SK-N-DZ (cell line): ENCODE measurements at regions not wholly inside any gene's neighbourhood (a gene's known extent, or its start where the extent isn't known, plus 50 kb on each side); places are given as distances from the start of the nearest gene placed in this dataset.

Experiments used
- DNase-seq: peaks from one replicate; pipeline ENCODE4 v3.0.0-alpha.2; 2015; ENCODE audit warnings: low spot score

DNA sequence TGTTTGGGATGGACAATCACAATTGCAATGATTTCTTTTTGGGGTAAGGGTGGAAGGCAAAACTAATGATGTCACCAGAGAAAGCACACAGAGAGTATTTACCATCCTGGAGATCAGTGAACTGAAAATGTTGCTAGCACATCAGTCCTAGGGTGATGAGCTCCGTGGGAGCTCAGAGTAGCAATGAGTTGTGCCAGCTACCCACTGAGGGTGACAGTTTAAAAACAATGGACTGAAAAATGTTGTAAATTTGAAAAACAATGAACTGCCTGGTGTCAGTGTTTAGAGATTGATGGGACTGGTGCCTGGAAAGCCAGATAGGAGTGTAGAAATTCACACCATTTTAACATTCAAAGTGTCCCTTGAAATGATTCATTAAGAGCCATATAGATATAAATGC is 198.5 kb downstream of the ATP23 start:
- DNase-seq = no peak

DNA sequence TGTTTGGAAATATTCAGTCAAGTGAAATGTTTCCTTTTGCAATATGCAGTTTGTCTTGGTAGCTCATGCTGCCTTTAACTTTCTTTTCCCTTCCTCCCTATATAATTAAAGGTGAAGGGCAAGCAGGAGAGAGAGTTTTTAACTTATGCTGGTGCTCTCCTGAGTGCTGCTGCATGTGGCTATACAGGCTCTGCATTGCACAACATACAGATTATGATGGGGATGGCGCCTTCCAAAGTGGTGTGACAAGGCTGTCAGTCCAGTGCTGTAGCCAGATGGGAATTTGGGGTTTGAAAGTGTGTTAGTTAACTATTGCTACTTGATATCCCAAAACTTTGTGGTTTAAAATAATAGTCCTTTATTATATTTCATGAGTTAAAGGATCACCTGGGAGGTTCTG is 199.0 kb downstream of the ATP23 start:
- DNase-seq = no peak

DNA sequence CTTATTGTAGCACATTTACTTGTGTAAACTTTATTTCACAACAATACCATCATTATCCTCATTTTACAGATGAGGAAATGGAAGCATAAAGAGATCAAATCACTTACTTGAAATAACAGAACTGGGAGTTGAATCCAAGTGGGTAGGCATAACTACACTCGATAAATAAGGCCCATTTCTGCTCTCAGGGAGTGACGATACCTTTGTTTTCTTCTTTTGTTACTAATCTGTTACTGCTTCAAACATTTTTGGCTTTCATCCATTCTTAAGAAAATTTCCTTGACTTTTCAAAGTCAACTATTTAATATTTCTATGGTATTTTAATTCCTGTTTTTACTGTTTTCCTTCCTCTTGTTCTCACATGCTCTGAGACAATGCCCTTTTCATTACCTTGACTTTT is 201.6 kb downstream of the ATP23 start:
- no peak for DNase-seq

DNA sequence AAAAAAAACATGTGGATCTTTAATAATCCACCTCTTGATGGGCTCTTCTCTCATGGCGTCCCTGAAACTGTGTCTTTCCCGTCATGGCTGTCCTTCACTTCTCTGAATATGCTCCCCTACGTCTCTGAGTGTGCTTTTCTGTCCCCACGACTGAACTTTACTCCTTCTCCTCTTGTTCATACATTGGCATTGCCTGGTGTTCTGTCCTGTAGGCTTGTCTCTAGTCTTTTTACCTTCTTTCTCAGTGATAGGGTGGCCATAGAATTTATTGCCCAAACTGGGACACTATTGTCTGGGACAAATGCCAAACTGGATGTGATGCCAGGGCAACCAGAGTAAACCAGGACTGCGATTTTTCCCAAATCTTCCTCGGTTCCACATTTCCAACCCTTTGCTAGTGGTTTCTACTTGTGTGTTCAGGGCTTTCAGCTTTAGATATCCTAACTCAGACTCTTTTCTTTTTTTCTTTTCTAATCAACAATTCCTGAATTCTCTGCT is 202.2 kb downstream of the ATP23 start:
- no peak for DNase-seq

DNA sequence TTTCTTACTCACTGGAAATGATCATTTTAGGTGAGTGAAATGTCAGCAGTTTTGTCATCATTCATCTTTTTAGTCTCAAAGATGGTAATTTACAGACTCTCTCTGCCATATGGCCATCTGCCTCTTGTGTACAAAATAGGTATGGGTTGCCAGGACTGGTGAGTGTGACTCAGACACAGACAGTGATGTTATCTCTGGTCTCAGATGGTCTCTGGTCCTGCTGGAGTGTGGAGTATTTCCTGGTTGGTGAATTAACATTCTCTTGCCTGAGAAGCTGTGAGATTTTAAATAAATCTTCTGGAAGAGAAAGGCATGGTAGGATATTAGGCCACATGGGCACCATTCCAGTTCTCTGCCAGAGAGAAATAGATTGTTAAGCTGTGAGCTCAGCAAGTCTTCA is 207.0 kb downstream of the ATP23 start:
- peak; percentile 69 for DNase-seq

DNA sequence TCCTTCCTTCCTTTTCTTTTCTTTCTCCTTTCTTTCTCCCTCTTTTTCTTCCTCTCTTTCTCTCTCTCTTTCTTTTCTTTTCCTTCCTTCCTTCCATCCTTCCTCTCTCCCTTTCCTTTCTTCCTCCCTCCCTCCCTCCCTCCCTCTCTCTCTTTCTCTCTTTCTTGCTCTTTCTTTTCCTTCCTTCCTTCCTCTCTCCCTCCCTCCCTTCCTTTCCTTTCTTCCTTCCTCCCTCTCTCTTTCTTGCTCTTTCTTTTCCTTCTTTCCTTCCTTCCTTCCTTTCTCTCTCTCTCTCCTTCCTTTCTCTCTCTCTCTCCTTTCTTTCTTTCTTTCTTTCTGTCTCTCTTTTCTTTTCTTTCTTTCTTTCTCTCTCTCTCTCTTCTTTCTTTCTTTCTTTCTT is 207.6 kb downstream of the ATP23 start:
- DNase-seq = no peak

DNA sequence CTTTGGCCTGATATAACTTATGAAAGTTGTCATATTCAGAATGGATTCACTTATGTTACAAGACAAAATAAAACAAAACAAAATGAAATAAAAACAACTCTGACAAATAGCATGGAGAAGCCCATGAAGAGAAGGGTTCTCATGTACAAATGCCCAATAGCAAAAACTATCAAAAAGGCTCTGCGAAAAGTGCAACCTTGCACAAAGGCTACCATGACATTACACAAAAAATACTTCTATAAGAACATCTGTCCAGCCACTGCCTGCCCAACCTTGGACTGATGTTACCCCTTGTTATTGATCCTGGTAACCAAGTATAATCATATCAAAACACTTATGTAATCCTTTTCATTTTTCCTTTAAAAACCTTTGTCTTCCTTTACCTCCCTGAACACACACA is 213.0 kb downstream of the ATP23 start:
- no peak for DNase-seq

DNA sequence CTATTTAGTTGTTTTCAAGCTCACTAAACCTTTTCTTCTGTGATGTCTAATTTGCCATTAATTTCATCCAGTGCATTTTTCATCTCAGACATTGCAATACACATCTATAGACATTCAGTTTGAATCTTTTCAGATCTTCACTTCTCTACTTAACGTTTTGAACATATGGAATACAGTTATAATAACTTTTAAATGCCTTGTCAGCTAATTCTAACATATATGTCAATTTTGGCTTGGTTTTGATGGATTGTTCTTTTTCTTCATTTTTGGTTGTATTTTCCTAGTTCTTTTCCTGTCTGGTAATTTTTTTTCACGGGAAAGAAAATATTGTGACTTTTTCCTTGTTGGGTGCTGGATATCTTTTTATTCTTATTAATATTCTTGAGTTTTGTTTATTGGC is 215.3 kb downstream of the ATP23 start:
- DNase-seq = no peak

DNA sequence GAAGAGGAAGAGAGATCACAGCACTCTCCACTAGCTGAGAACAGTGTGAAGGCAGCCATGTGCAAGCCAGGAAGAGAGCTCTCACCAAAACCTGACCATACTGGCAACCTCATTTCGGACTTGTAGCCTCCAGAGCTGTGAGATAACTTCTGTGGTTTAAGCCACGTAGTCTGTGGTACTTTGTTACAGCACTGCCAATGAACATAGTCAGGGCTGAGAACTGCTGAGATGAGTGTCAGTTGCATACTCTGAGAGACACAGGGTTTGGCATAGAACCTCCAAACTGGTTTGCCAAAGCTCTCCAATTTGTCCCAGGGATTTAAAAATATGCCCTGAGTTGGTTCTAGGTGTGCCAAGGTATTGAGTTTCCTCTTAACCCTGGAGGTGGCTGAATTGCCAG is 218.6 kb downstream of the ATP23 start:
- no peak for DNase-seq

DNA sequence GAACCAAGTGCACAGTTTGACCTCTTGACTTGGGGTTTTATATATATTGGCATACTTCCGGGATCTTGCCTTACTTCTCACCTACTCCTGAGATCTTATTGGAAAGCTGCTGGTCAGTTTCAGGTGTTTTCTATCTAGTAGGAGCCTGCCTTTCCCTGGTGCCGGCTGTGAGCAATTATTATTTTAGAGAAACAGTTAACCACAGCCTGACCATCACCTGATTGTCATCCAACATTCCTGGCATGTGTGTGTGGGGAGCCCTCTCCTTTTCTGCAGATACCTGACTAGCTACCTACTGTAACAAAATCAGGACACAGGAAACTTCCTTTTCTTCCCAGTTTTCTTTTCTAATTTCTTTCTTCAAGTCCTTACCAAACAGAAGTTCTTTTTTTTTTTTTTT is 220.4 kb downstream of the ATP23 start:
- no peak for DNase-seq

DNA sequence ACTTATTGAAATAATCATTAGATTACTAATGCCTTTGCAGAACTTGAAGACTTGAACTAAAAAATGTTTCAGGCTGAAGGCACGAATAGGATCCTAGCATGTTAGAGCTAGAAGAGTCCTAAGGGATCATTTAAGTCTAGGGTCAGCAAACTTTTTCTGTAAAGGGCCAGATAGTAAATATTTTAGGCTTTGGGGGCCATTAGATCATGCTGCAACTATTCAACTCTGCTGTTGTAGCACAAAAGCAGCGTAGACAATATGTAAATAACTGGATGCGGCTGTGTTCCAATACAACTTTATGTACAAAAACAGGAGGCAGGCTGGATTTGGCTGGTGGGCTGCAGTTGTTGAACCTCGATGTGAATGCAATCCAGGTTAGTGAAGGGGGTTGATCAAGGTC is 221.7 kb downstream of the ATP23 start:
- no peak for DNase-seq

DNA sequence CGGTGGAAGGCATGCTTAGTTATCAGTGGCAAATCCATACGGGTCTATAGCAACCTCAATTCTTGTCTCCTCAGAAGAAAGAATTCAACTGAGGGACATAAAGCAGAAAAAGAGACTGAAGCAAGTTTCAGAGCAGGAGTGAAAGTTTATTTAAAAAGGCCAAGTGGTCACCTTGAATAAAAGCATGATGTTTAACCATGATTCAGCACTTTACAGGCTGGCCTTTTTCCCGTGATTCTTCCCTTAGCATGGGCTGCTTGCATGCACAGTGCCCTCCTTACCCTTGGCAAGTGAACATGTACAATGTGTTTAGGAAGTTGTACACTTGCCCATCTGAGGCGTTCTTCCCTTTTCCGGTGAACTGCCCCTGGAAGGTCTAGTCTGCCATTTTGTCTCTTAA is 225.3 kb downstream of the ATP23 start:
- DNase-seq = no peak

DNA sequence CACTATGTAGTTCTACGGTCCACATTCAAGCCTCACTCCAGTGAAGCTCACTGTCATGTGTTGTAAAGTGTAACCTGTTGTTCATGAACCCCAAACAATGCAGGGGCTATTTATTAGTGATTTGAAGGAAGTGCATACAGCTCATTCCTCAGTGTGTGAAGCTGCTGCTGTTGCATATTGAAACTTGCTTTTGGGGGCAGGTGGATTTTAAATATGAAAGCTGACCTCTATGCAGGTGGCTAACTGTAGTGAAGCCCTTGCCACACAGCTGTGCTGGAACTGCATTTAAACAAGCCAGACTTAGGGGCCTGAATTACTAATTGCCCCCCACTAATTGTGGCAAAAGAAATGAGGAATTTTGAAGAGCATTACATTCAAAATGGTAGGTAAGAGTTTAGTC is 226.3 kb downstream of the ATP23 start:
- no peak for DNase-seq

DNA sequence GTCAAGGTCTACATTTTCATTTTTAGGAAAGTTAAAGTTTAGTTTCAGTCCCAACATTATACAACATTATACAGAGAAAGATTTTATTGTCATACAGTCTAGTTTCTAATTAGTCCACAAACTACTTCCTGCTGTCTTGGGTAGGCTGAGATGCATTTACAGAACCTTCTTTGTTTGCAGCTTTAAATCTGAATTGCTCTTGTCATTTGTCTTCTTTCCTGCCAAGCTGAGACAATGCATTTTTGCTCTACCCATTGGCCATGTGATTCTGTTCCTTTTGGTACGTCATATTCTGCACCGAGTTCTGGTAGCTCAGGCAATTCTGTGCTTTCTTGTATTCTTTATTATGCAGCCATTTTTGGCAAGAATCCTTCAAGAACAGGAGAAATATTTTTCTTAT is 228.5 kb downstream of the ATP23 start:
- DNase-seq = no peak

DNA sequence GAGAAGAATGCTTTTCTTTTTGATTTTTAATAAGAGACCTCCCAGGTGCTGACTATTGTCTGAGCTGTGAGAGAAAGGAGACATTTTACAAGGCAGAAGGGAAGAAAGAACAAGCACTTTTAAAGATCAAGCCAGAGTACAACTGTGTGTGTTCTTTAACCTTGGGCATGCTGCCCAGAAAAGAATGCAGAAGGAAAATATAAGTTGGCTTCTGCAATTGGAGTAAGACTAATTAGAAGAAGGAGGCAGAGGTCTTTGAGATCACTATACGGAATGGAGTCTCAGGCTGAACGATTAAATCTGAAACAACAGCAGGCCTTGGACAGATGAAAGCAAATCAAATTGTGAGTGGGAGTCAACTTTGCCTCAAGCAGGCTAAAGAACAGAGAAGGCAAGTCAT is 230.5 kb downstream of the ATP23 start:
- DNase-seq = no peak

DNA sequence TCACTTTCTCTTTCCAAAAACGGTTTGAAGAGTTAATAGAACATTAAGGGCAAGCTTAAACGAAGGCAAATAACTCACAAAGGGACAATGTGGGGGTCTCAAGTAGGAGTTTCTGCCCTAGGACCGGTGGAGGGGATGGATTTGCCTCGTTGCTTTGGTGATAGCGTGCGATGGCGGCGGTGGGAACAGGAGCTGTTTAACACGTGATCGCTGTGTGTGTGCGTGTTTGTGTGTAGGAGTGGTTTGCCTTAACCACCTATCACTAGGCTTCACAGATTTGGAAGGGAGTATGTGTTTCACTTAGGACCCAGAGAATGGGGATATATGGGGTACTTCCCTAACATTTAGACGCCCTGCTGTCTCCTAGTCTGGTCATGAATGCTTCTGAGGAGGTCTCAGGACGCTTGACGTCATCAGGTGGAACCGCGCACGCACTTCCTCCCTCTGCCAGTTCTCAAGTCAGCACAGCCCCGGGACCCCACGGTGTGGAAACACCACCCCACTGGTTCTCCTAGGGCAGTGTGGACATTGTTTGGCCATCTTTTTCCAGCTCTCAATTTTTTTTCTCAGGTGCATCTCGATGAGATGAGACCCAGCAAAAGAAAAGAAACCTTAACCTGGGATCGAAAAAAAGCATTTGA is 231.2 kb downstream of the ATP23 start:
- DNase-seq = no peak

DNA sequence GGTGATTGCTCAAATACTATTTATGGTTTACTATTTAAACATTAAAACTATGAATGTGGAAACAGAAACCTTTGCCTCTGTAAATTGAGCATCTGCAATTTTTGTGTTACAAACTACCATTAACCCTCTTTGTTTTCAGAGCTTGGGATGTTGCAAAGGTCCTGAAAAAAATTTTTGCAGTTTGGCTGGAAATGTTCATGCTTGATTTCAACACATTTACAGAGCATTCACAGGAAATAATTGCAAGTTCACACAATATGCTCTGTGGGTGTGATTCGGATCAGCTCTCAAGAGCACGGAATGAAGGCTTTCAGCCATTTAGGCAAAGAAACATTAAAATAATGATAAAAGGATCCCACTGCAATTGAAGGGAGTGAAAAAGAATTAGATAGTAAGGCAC is 232.9 kb downstream of the ATP23 start:
- DNase-seq = no peak

DNA sequence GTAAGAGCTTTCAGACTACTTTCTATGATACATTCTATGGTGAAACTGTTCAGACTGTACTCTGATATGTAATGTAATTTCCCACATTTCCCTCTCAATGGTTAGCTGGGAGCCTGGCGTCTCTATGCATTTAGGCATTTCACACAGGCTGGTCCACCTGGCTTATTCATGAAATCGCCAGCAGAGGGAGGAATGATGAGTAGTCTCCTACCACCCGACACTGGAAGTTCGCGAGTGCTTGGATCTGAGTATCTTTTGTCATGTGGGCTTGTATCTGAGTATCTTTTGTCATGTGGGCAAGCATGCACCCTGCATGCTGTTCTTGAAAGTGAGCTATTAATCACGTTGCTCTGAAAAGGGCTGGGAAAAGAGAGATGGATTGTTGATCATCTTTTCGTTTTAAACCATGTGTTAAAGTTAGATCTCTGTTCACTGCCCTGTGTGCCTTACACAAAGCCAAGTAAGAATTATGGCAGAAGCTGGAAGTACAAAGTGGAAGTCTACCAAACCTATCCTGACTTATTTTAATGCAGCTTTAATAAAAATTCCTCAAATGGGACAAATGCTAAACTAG is 235.0 kb downstream of the ATP23 start:
- peak; percentile 34 for DNase-seq

DNA sequence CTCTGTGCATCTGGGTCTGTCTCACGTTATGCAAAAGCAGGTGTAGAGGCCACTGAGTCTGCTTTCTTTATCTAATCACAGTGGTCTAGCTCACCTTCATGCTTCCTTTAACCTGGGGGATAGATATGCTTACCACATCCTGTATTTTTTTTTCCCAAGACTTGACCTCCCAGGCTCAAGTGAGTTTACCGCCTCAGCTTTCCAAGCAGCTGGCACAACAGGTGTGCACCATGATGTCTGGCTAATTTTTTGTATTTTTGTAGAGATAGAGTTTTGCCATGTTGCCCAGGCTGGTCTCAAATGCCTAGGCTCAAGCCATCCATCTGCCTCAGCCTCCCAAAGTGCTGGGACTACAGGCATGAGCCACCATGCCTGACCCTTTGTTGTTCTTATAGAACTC is 236.0 kb downstream of the ATP23 start:
- no peak for DNase-seq

DNA sequence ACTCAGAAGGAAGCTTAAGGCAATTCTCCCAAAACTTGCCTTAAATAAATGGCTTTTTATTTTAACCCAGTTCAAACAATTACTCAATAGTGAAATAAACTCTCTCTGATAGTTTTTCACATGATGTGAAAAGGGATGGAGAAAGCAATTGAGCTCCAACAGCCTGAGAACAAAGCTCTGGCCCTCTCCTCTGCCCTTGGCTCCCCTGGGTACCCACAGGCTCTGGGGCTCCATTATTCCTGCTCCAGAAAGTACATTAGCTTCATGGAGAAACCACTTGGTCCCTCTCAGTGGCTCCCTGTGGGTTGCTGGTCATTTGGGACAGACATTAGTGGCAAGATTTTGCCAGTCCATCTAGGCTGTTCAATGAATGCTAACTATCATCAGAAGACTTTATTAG is 242.8 kb downstream of the ATP23 start:
- no peak for DNase-seq

DNA sequence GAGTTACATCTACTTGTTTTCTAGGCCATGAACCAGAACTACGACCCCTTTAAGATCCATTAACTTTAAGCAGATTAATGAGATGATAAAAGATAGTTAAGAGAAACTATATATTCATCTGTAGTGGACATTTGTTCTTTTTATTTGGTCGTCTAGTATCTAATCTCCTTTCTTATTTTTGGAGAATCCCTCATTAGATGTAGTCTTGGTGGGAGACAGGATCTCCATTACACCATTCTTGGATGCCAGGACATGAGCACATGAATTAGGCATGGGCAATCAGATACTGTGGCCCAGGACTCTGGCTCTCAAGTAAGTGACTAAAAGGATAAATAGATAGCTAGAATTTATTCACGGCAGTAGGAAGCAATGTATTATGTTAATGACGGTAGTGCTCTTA is 245.0 kb downstream of the ATP23 start:
- no peak for DNase-seq

DNA sequence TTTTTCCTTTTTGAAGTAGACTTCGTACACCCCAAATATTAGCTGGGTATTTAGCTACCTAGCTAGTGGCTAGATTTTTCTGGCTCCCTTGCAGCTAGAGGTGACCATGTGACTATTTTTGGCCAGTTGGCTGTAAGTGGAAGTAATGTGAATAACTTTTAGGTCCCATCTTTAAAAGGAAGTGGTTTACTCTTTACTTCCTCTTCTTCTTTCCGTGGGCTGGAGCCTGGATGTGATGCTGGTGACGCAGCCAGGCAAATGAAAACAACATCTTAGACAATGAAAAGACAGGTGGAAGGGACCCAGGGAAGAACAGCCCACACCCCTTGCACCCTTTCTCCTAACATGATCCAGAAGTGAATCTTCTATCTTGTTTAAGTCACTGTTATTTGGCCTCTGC is 245.5 kb downstream of the ATP23 start:
- DNase-seq = no peak

DNA sequence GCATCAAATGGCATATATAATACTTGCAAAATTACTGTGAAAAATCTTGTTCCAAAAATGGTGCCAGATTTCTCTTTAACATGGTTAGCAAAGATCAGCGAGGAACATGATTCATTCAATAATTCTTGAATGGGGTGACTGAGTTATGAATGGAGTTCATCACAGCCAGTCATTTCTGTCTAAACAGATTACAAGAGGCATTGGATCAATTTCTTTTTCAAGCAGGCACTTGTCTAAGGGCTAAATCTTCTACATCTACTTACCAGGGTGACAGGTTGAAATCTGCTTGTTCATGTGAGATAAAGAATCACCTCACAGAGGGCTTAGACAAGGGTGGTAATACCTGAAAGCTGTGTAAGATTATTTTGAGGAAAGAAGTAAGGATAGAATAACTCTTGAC is 247.7 kb downstream of the ATP23 start:
- no peak for DNase-seq

DNA sequence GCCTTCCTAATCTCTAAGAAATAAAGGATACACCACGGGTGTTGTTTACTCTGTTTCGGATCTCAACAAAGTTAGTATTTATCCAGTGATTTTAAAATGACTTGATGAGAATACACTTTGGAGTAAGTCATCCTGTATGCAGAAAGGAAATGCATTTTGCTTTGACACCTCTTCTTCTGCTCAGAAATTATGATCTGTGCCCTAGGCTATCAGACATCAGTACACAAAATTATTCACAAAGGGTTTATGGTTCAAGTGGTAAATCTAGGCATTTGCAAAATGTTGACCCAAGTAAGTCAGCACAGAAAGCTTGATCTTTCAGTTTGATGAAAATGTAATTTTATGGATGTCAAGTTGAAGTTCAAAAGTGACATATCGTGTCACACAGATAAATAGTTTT is 248.5 kb downstream of the ATP23 start:
- no peak for DNase-seq
